SU-DHL-6 (cell line): ENCODE measurements at regions not wholly inside any gene's neighbourhood (a gene's known extent, or its start where the extent isn't known, plus 50 kb on each side); places are given as distances from the start of the nearest gene placed in this dataset.

ENCODE experiments used
- CTCF ChIP-seq: fragments of 200-600 bp; sonication (generic); IDR thresholded peaks from one replicate; pipeline ENCODE4 v1.5.1; 2017; ENCODE audit warnings: antibody characterized with exemption, mild to moderate bottlenecking, low read length, moderate library complexity; ENCODE audit not compliant: insufficient read depth, poor library complexity, severe bottlenecking
- EZH2phosphoT487 ChIP-seq: fragments of 200-600 bp; sonication (generic), shearing (Covaris generic); conservative IDR thresholded peaks from 2 replicates; pipeline ENCODE4 v1.6.1; 2018; ENCODE audit warnings: mild to moderate bottlenecking, antibody characterized with exemption, low read length, moderate library complexity, mixed read lengths

DNA sequence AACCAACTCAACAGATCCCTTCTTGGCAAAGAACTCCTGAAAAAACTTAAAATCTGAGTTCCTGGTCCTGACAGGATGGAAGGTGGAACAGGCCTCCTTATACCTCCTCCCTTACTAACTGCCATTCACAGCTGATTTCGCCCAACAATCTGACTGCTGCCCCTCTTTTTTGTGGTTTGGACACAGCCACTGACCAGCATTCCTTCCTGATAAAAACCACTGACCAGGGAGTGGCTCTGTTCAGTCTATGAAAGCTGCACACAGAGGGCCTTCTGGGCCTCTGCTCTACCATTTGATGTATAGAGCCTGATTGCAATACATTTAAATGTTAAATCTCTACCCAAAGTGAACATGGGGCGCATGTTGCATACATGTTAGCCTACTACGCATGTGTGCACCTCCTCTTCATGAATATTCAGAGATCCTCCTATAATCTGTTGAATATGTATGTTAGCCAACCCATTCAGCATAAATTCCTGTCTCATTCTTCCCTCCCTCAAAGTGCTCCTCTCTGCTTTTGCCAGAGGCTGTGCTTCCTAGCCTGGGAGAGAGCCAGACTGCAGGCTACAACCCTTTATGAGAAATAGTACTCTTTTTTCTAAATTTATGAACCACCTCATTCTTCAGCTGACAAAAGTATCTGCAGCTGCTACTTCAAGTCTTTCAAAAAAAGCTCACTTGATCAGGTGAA, 93.7 kb upstream of the MRPS30 start:
- TF ChIP-seq CTCF (no peak), EZH2phosphoT487 (no peak)
